NCI-H2081 (cell line): ENCODE measurements at regions not wholly inside any gene's neighbourhood (a gene's known extent, or its start where the extent isn't known, plus 50 kb on each side); places are given as distances from the start of the nearest gene placed in this dataset.
"Not testable (repeated sequence)": the region's sequence is repeated elsewhere in the genome, so short reads cannot be mapped to it uniquely, and the experiment has no call there.

ENCODE experiments used
- DNase-seq, 2 experiments: peaks; one replicate each; lab custom pipeline; 2025; lab: John Stamatoyannopoulos, UW

DNA sequence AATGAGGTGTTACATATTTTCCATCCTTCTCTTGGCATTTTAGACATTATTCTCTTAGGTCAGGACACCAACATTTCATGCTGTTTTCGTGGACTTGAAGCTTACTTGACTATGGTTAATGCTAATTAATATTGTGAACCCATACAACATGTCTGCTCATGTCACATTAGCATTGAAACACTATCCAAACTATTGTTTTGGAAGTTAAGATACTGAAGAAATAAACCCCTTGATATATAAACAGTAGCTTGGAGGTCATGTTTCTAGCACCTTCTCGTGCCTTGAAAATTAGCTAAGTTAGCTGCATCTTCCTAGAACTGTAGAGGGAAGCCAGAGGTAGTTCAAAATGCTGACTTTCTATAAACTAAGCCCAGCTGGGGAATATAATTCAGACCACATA lies 288.8 kb downstream of the LTN1 start:
- DNase-seq = no peak

- DNase-seq = no peak
Observed at GRCh38 chr21:28699596-28700259, 292.9 kb downstream of the LTN1 start.

DNA sequence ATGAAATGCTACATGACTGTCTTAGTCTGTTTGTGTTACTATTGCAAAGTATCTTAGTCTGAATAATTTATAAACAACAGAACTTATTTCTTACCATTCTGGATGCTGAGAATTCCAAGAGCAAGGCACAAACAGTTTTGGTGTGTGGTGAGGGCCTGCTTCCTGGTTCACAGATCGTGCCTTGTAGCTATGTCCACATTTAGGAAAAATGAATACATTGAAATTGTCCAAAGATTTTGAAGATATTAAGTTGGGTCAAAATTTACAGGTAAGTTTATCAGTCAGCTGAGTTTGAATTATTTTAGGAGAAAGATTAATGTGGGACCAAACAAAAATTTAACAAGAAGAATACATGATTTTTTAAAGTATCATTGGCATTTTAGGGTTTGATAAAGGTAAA lies 293.5 kb downstream of the LTN1 start:
- DNase-seq = no peak

- no peak for DNase-seq
Observed at GRCh38 chr21:28696844-28697410, 295.8 kb downstream of the LTN1 start.

- no peak for DNase-seq
Observed at GRCh38 chr21:28693476-28693875, 299.2 kb downstream of the LTN1 start.

DNA sequence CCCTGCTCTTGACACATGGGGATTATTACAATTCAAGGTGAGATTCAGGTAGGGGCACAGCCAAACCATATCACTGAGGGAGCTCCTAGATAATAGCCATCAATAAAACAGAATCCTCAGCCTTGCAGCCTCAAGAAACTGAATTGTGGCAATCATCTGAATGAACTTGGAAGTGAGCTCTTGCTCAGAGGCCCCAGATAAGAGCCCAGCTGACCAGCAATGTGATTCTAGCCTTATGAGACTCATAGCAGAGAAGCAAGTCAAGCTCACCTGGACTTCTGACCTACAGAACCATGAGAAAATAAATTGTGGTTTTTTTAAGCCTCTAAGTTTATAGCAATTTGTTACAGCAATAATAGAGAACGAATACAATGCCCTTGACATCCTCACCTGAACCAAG lies 302.5 kb downstream of the LTN1 start:
- DNase-seq = no peak

DNA sequence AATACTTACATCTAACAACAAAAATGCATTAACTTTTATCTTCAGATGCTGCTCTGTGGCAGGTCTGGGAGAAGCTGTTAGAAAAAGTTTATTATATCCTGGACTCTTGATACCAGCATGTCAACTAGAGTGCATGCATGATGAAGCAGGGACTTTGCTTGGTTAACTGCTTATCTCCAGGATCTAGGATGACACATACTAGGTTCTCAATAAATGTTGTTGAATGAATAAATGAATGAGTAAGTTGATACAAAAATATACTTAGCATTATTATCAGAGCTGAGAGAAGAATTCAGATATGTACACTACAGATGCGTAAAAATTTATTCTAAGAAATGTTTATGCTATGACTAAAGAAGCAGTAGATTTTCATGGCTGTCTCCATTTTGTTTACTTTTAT lies 304.3 kb downstream of the LTN1 start:
- DNase-seq = no peak

DNA sequence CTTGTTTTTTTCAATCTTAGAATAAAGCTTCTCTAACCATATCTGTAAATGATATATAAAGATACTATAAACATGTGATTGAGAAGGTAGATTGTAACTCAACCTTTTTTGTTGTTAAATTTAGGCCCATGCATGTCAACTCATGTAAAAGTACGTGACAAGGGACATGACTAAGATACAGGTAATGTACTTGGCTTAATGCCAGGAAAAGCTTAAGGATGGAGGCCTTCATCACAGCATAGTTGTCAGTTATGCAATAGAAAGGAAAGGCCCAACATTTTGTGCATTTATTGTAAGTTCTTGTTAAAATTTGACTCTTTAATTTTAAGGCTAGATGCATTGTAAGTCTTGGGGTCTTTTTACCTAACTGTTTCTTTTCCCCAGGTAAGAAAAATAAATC lies 305.1 kb downstream of the LTN1 start:
- no peak for DNase-seq

- no peak for DNase-seq
Observed at GRCh38 chr21:28683982-28684752, 308.5 kb downstream of the LTN1 start.

- DNase-seq = not testable (repeated sequence)
Observed at GRCh38 chr21:28682884-28683283, 309.8 kb downstream of the LTN1 start.

DNA sequence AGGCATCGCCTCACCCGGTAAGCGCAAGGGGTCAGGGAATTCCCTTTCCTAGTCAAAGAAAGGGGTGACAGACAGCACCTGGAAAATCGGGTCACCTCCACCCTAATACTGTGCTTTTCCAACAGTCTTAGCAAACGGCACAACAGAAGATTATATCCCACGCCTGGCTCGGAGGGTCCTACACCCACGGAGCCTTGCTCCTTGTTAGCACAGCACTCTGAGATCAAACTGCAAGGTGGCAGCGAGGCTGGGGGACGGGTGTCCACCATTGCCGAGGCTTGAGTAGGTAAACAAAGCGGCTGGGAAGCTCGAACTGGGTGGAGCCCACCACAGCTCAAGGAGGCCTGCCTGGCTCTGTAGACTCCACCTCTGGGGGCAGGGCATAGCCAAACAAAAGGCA lies 315.6 kb downstream of the LTN1 start:
- not testable (repeated sequence) for DNase-seq

GRCh38 chr21:28675331-28676041 lies 317.2 kb downstream of the LTN1 start:
- no peak for DNase-seq

DNA sequence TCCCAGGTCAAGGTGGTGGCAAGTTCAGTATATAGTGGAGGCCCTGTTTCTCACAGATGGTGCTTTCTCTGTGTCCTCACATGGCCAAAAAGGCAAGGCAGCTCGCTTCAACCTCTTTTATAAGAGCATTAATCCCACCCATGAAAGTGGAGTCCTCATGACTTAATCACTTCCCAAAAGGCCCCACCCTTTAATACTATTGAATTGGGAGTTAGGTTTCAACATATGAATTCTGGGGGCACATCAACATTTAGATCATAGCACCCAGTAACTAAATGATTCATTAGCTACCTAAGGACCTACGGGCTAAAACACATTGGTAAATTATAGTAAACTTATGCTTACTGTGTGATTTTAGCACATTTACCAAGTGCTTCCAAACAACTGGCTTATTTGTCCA lies 317.9 kb downstream of the LTN1 start:
- no peak for DNase-seq

- DNase-seq = no peak
Observed at GRCh38 chr21:28671549-28672195, 321.0 kb downstream of the LTN1 start.

GRCh38 chr21:28669971-28670653 lies 322.6 kb downstream of the LTN1 start:
- DNase-seq = no peak

GRCh38 chr21:28669321-28669720 lies 323.4 kb downstream of the LTN1 start:
- DNase-seq = no peak

- no peak for DNase-seq
Observed at GRCh38 chr21:28663754-28664153, 328.9 kb downstream of the LTN1 start.

GRCh38 chr21:28663111-28663693 lies 329.5 kb downstream of the LTN1 start:
- no peak for DNase-seq

DNA sequence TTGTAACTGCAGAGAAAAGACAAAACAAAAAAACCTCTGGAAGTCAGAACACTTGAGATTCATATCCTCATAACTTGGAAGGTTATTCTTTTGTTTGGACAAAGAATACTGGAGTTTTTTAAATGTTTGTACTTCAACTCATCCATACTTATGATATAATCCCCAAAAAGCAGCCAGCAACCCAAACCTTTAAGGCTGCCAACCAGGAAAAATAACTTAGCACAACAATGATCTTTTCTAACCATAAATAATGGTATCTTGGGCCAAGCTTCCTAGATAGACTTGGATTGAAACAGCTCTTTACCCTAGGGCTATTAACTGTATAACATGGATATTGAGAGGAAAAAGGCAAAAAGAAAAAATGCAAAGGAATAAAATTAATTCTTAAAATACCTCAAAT lies 335.1 kb downstream of the LTN1 start:
- no peak for DNase-seq

- no peak for DNase-seq
Observed at GRCh38 chr21:28655471-28655870, 337.2 kb downstream of the LTN1 start.

- DNase-seq = no peak
Observed at GRCh38 chr21:28654406-28654805, 338.3 kb downstream of the LTN1 start.
